Erythroblast (primary cell): ENCODE measurements at regions not wholly inside any gene's neighbourhood (a gene's known extent, or its start where the extent isn't known, plus 50 kb on each side); places are given as distances from the start of the nearest gene placed in this dataset.
"Not testable (repeated sequence)": the region's sequence is repeated elsewhere in the genome, so short reads cannot be mapped to it uniquely, and the experiment has no call there.

ENCODE experiments used
- DNase-seq, 2 experiments: peaks; one replicate each; lab custom pipeline; 2025; lab: John Stamatoyannopoulos, UW
- GATA1 ChIP-seq: IDR thresholded peaks from 2 replicates; pipeline ENCODE4 v1.6.1; 2011; ENCODE audit warnings: low read depth, mild to moderate bottlenecking, control low read depth, low read length, moderate library complexity
- POLR2A ChIP-seq: IDR thresholded peaks from 2 replicates; pipeline ENCODE4 v1.6.1; 2011; ENCODE audit warnings: mild to moderate bottlenecking, low read length

GRCh38 chr14:37972941-37973887 lies 234.5 kb upstream of the SSTR1 start:
- DNase-seq: no peak
- TF ChIP-seq POLR2A: no peak
- TF ChIP-seq GATA1: no peak

DNA sequence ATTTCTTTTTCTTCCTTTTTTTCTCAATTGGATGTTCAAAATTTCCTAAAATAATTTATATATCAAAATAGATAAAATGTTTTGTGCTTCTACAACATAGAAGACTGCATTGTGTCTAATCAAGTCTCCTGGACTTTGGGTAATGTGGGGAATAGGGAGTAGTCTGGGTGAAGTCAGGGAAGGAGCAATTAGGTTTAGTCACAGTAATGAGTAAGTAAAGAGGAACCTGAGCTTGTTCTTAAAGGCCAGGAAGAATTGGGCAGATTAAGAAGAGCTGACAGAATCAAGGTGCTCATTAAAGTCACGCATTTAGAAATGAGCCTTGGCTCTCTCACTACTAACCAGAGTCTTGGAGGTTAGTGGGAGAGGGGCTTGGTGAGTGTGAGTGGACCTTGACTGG lies 233.3 kb upstream of the SSTR1 start:
- TF ChIP-seq POLR2A: no peak
- no peak for TF ChIP-seq GATA1
- no peak for DNase-seq

- TF ChIP-seq POLR2A (no peak), GATA1 (no peak)
- DNase-seq: no peak
Observed at GRCh38 chr14:37977481-37977880, 230.2 kb upstream of the SSTR1 start.

- TF ChIP-seq GATA1 (no peak), POLR2A (no peak)
- DNase-seq: peak; percentile 35 to 57
Observed at GRCh38 chr14:37985826-37986470, 221.8 kb upstream of the SSTR1 start.

- DNase-seq: no peak
- no peak for TF ChIP-seq POLR2A
- TF ChIP-seq GATA1: no peak
Observed at GRCh38 chr14:37988472-37988871, 219.2 kb upstream of the SSTR1 start.

DNA sequence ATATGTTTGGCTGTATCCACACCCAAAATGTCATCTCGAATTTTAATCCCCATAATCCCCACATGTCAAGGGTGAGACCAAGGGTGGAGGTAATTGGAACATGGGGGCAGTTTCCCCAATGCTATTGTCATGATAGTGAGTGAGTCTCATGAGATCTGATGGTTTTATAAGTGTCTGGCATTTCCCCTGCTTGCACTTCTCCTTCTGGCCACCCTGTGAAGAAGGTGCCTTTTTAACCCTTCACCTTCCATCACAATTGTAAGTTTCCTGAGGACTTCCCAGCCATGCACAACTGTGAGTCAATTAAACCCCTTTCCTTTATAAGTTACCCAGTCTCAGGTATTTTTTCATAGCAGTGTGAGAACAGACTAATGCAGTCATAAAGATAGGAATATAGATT lies 216.7 kb upstream of the SSTR1 start:
- no peak for TF ChIP-seq POLR2A
- no peak for TF ChIP-seq GATA1

GRCh38 chr14:37992499-37992898 lies 215.2 kb upstream of the SSTR1 start:
- no peak for DNase-seq
- TF ChIP-seq GATA1 (no peak), POLR2A (no peak)

More for the DNA sequence above, 216.7 kb upstream of the SSTR1 start:
- DNase-seq: no peak

- TF ChIP-seq GATA1: no peak
- TF ChIP-seq POLR2A: no peak
- DNase-seq: no peak
Observed at GRCh38 chr14:37994846-37995372, 212.8 kb upstream of the SSTR1 start.

DNA sequence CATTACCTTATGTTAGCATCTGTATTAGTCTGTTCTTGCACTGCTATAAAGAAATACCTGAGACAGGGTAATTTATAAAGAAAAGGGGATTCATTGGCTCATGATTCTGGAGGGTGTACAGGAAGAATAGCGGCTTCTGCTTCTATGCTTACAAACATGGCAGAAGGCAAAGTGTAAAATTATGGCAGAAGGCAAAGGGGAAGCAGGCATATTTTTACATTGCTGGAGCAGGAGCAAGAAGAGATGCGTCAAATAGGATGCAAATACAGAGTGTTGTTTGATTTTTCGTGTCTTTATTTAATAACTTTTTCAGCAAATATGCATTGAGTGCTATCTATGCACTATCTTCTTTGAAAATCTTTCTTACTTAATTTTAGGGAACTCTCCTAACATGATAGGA lies 210.7 kb upstream of the SSTR1 start:
- no peak for DNase-seq

DNA sequence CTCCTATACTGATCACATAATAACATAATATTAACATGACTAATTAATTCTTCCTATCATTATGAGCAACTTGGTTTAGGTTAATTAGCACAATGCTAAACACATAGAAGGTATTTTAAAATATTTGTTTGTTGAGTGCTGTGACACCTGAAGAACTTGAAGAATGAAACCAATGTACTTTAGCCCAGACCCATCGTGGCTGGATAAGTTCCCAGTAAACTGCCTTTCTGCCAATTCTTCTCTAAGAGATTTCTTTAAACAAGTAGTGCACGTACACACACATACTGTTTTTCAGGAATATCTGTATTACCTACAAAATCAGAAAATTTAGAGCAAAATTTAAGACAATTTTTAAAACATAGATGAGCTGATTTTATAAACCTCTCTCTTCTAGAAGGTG lies 207.4 kb upstream of the SSTR1 start:
- TF ChIP-seq GATA1 (no peak), POLR2A (no peak)
- no peak for DNase-seq

More for the DNA sequence above, 210.7 kb upstream of the SSTR1 start:
- TF ChIP-seq GATA1: no peak
- no peak for TF ChIP-seq POLR2A

DNA sequence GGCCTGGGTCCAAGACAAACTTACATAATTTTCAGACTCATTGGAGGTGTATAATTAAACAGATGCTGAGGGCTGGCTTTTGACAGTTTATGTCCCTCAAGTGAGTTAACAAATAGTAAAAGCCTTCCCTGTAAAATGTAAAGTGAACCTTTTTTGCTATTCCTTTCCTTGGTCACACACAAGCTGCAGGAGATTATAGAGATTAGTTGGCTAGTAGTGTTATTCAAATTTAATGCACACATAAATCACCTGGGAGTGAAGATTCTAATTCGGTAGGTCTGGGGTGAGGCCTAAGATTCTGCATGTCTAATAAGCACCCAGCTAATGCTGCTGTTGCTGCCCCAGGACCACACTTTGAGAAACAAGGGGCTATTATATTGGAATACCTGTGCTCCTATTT lies 206.2 kb upstream of the SSTR1 start:
- DNase-seq: no peak
- TF ChIP-seq GATA1 (no peak), POLR2A (no peak)

- TF ChIP-seq POLR2A (no peak), GATA1 (no peak)
- no peak for DNase-seq
Observed at GRCh38 chr14:38003746-38004609, 203.7 kb upstream of the SSTR1 start.

GRCh38 chr14:38004610-38004879 lies 203.2 kb upstream of the SSTR1 start:
- TF ChIP-seq GATA1 (no peak), POLR2A (no peak)
- DNase-seq: no peak

- not testable (repeated sequence) for DNase-seq
Observed at GRCh38 chr14:38011156-38011555, 196.5 kb upstream of the SSTR1 start.
